HG02678 (cell line): ENCODE measurements at regions not wholly inside any gene's neighbourhood (a gene's known extent, or its start where the extent isn't known, plus 50 kb on each side); places are given as distances from the start of the nearest gene placed in this dataset.

ENCODE experiments used
- ATAC-seq: cut with Tn5 transposase; IDR thresholded peaks from one replicate; pipeline ENCODE4 v1.9.1; 2021; ENCODE audit warnings: mild to moderate bottlenecking, moderate library complexity; ENCODE audit not compliant: unreplicated experiment

GRCh38 chr22:48530666-48531065 is 1297.0 kb downstream of the BRD1 start:
- no peak for ATAC-seq

GRCh38 chr22:48528221-48528915 is 1299.3 kb downstream of the BRD1 start:
- ATAC-seq, result no peak

- no peak for ATAC-seq
These were observed 1303.9 kb downstream of the BRD1 start for GRCh38 chr22:48523761-48524160.

GRCh38 chr22:48523091-48523490 is 1304.6 kb downstream of the BRD1 start:
- no peak for ATAC-seq

- no peak for ATAC-seq
These were observed 1305.4 kb downstream of the BRD1 start for GRCh38 chr22:48522271-48522670.

- ATAC-seq, result no peak
These were observed 1306.6 kb downstream of the BRD1 start for GRCh38 chr22:48520884-48521588.

GRCh38 chr22:48520207-48520606 is 1307.5 kb downstream of the BRD1 start:
- ATAC-seq, result no peak

GRCh38 chr22:48517039-48518030 is 1310.3 kb downstream of the BRD1 start:
- ATAC-seq, result no peak

- ATAC-seq, result no peak
These were observed 1311.1 kb downstream of the BRD1 start for GRCh38 chr22:48516571-48516970.

GRCh38 chr22:48515571-48516200 is 1312.0 kb downstream of the BRD1 start:
- ATAC-seq, result no peak

GRCh38 chr22:48513929-48514328 is 1313.7 kb downstream of the BRD1 start:
- no peak for ATAC-seq

GRCh38 chr22:48513446-48513845 is 1314.2 kb downstream of the BRD1 start:
- no peak for ATAC-seq

GRCh38 chr22:48511781-48512327 is 1315.8 kb downstream of the BRD1 start:
- ATAC-seq, result no peak

- no peak for ATAC-seq
These were observed 1316.5 kb downstream of the BRD1 start for GRCh38 chr22:48511211-48511610.

GRCh38 chr22:48510599-48510998 is 1317.1 kb downstream of the BRD1 start:
- no peak for ATAC-seq

- no peak for ATAC-seq
These were observed 1319.9 kb downstream of the BRD1 start for GRCh38 chr22:48507595-48508350.

GRCh38 chr22:48507171-48507570 is 1320.5 kb downstream of the BRD1 start:
- ATAC-seq, result no peak

- no peak for ATAC-seq
These were observed 1321.0 kb downstream of the BRD1 start for GRCh38 chr22:48506506-48507145.

GRCh38 chr22:48505891-48506290 is 1321.8 kb downstream of the BRD1 start:
- ATAC-seq, result no peak
